ENCODE measurements at regions not wholly inside any gene's neighbourhood (a gene's known extent, or its start where the extent isn't known, plus 50 kb on each side); places are given as distances from the start of the nearest gene placed in this dataset.

GRCh38 chr13:65074248-65074647, 2155.9 kb downstream of the PCDH9 start:
- TF ChIP-seq POLR2AphosphoS5 (IDR thresholded peaks at IDR 0.05; ENCODE audit: low read depth, low read length), result no peak
- no peak for TF ChIP-seq EZH2 (IDR thresholded peaks at IDR 0.05)
- TF ChIP-seq, protein P1, sequence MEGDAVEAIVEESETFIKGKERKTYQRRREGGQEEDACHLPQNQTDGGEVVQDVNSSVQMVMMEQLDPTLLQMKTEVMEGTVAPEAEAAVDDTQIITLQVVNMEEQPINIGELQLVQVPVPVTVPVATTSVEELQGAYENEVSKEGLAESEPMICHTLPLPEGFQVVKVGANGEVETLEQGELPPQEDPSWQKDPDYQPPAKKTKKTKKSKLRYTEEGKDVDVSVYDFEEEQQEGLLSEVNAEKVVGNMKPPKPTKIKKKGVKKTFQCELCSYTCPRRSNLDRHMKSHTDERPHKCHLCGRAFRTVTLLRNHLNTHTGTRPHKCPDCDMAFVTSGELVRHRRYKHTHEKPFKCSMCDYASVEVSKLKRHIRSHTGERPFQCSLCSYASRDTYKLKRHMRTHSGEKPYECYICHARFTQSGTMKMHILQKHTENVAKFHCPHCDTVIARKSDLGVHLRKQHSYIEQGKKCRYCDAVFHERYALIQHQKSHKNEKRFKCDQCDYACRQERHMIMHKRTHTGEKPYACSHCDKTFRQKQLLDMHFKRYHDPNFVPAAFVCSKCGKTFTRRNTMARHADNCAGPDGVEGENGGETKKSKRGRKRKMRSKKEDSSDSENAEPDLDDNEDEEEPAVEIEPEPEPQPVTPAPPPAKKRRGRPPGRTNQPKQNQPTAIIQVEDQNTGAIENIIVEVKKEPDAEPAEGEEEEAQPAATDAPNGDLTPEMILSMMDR (IDR thresholded peaks at IDR 0.05 in 2 of 3, conservative IDR thresholded peaks at IDR 0.05 in 1 of 3; ENCODE audit: borderline replicate concordance in 1 of 3, insufficient read depth in 1 of 3, low read depth in 2 of 3, low read length in 2 of 3), result no peak

Data from HCT116 (cell line).